ENCODE measurements at regions not wholly inside any gene's neighbourhood (a gene's known extent, or its start where the extent isn't known, plus 50 kb on each side); places are given as distances from the start of the nearest gene placed in this dataset.

DNA sequence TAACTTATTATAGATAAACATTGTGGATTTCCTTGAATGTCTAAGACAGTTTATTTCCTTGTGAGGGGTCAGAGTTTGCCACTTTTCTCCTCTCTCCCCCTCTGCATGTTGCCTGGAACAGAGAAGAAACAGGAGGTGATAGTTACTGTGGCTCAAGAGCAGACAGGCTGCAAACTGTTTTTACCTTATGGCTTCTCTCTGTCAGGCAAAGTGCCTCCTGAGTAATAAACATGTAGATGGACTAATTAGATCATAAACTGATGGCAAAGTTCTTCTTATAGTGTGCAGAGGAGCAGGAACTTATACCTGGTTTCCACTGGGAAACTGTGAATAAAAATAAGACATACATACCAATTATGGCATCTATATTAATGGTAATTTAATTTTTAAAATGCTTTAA is 133.1 kb upstream of the CDH12 start:
- FAIRE-seq (no peak), DNase-seq (ENCODE audit: low read depth) (no peak)
- TF ChIP-seq CTCF (IDR thresholded peaks at IDR 0.05; ENCODE audit: insufficient read depth, low read length, severe bottlenecking) = no peak
- H3K27me3 ChIP-seq (ENCODE audit: control insufficient read depth, insufficient read depth, low read length) = no peaks in the 10 kb centered on the region
- no peaks in the 10 kb centered on the region for H3K36me3 ChIP-seq (ENCODE audit: control insufficient read depth, insufficient read depth, low read length)
- H3K4me3 ChIP-seq (ENCODE audit: low read depth, low read length) = no peak overlapping the region

DNA sequence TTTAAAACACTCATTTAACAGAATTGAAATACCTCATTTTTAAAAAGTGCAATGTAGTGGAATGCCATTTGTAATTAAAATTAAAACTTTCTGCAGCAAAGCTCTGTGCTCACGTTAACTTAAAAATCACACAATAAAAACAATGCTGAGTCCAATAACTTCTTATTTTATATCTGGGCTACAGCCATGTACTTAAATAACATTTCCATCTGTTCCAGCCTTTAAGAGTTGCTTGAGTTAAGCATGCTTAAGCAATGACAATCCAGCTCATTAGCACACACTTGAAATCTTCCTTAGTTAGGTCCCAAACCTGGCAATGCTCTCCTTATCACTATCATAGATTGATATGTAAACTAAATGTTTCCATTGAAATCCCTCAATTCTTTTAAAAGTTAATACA is 132.3 kb upstream of the CDH12 start:
- FAIRE-seq (no peak), DNase-seq (ENCODE audit: low read depth) (no peak)
- H3K27me3 ChIP-seq (ENCODE audit: control insufficient read depth, insufficient read depth, low read length) = no peaks in the 10 kb centered on the region
- no peaks in the 10 kb centered on the region for H3K36me3 ChIP-seq (ENCODE audit: control insufficient read depth, insufficient read depth, low read length)
- TF ChIP-seq CTCF (IDR thresholded peaks at IDR 0.05; ENCODE audit: insufficient read depth, low read length, severe bottlenecking) = no peak
- no peak overlapping the region for H3K4me3 ChIP-seq (ENCODE audit: low read depth, low read length)

DNA sequence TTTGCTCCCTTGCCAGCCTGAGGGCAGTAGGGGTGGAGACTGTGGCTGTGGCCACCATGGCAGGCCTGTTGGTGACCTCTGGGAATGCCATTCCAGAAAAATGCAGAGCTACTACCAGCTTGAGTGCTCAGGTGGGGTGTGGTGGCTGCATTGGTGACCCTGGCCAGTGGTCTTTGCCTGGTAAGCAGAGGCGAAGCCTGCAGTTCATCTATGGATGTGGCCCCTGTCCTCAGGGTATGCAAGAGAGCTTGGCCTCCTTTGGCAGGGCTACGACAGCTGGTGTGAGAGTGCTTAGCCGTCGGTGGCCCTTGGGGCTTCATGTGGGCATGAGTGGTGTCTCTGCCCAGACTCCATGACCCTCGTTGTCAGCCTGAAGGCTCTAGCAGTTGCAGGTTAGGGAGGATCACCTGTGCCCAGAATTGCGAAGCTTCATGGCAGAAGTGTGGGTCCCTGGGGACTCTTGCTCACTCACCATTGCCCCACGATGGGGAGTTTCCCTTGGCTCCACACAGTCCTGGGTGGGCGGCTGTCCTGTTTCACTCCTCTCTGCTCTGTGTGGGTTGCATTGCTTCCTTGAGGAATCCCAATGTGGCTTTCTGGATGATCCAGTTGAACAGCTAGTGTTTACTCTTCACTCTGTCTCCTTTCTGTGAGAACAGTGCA is 117.9 kb upstream of the CDH12 start:
- no peak for TF ChIP-seq CTCF (IDR thresholded peaks at IDR 0.05; ENCODE audit: insufficient read depth, low read length, severe bottlenecking)
- H3K4me3 ChIP-seq (ENCODE audit: low read depth, low read length) = no peak overlapping the region
- FAIRE-seq (no peak), DNase-seq (ENCODE audit: low read depth) (no peak)
- H3K36me3 ChIP-seq (ENCODE audit: control insufficient read depth, insufficient read depth, low read length) = no peaks in the 10 kb centered on the region
- no peaks in the 10 kb centered on the region for H3K27me3 ChIP-seq (ENCODE audit: control insufficient read depth, insufficient read depth, low read length)

DNA sequence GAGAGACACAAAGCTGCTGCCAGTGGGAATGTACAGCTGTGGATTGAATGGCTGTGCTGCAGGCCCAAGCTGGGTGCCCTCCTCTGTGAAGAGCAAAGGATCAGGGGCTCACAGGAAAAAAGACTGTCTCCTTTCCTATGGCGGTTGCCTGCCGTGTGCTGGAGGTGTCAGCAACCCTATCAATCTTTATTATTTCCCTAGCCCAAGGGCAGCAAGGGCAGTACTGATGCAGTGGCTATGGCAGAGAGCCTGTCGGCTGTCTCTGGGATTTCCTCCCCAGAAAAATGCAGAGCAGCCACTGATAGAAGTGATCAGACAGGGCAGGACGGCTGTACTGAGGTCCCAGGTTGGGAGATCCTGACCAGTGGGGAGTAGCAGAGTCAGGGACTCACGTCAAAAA is 117.3 kb upstream of the CDH12 start:
- no peaks in the 10 kb centered on the region for H3K36me3 ChIP-seq (ENCODE audit: control insufficient read depth, insufficient read depth, low read length)
- no peak for TF ChIP-seq CTCF (IDR thresholded peaks at IDR 0.05; ENCODE audit: insufficient read depth, low read length, severe bottlenecking)
- H3K27me3 ChIP-seq (ENCODE audit: control insufficient read depth, insufficient read depth, low read length) = no peaks in the 10 kb centered on the region
- H3K4me3 ChIP-seq (ENCODE audit: low read depth, low read length) = no peak overlapping the region
- DNase-seq (ENCODE audit: low read depth) (no peak), FAIRE-seq (no peak)

DNA sequence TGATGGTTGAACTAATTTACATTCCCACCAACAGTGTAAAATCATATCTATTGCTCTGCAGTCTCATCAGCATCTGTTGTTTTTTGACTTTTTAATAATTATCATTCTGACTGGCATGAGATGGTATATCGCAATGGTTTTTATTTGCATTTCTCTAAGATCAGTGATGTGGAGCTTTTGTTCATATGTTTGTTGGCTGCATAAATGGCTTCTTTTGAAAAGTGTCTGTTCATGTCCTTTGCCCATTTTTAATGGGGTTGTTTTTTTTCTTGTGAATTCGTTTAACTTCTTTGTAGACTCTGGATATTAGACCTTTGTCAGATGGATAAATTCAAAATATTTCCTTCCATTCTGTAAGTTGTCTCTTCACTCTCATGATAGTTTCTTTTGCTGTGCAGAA is 115.2 kb upstream of the CDH12 start:
- no peak for FAIRE-seq

More for the DNA sequence above, 115.2 kb upstream of the CDH12 start:
- no peaks in the 10 kb centered on the region for H3K36me3 ChIP-seq (ENCODE audit: control insufficient read depth, insufficient read depth, low read length)
- DNase-seq (ENCODE audit: low read depth) = no peak
- no peaks in the 10 kb centered on the region for H3K27me3 ChIP-seq (ENCODE audit: control insufficient read depth, insufficient read depth, low read length)
- no peak overlapping the region for H3K4me3 ChIP-seq (ENCODE audit: low read depth, low read length)
- TF ChIP-seq CTCF (IDR thresholded peaks at IDR 0.05; ENCODE audit: insufficient read depth, low read length, severe bottlenecking) = no peak

Measured in bronchial epithelial cell (primary cell).